BE2C (cell line): ENCODE measurements at regions not wholly inside any gene's neighbourhood (a gene's known extent, or its start where the extent isn't known, plus 50 kb on each side); places are given as distances from the start of the nearest gene placed in this dataset.

ENCODE experiments used
- DNase-seq: peaks from one replicate; pipeline ENCODE4 v3.0.0-alpha.2; 2020
- H3K27me3 ChIP-seq: fragments of 250-450 bp; sonication (Bioruptor Pico); 2 replicates; pipeline ENCODE4 v1.5.1; 2020; ENCODE audit warnings: mild to moderate bottlenecking
- H3K36me3 ChIP-seq: fragments of 250-450 bp; sonication (Bioruptor Pico); 2 replicates; pipeline ENCODE4 v1.5.1; 2020; ENCODE audit warnings: mild to moderate bottlenecking
- H3K4me1 ChIP-seq: fragments of 250-450 bp; sonication (Bioruptor Pico); 2 replicates; pipeline ENCODE4 v1.5.1; 2020
- H3K4me3 ChIP-seq: 2 replicates; pipeline ENCODE4 v1.5.1; 2011; ENCODE audit warnings: low read depth, low read length
- H3K9me3 ChIP-seq: fragments of 250-450 bp; sonication (Bioruptor Pico); 2 replicates; pipeline ENCODE4 v1.5.1; 2020
- TF ChIP-seq, protein P1 (sequence below): IDR thresholded peaks from 2 replicates; pipeline ENCODE4 v1.5.1; 2012; ENCODE audit warnings: mild to moderate bottlenecking, low read depth, low read length

DNA sequence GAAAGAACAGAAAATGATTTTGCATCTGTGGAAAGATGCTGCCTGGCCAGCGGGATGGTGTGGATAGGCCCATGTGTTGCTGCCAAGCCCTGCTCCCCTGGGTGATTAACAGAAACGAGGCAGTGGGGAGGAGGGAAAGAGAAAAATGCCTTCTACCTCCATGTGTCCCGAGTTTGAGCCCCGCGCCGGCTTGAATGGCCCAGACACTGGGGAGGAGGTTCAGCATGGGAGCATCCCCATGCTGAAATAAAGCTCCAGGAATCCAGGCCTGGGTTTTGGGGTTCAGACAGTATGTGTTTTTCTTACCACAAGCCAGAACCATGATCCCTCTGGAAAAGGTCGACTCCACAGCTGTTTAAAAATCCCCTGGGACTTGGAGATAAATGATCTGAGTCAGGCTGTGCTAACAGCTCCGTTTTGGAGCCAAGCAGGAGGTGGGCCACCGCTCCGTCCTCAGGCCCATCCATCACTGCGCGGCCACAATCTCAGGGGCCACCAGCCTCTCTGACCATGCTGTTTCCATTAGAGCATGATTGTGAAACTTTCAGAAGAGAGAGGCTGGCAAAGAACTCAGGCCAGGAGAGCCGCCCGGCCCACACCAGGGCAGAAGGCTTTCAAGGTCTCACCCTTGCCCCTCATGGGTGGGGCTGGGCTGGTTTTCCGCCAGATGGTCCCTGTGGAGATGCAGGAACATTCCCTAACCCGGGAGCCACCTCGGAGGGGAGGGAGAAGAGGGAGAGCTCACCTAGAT is 299.7 kb downstream of the ZEB1 start:
- H3K27me3 ChIP-seq, result no peaks in the 10 kb centered on the region
- no peak overlapping the region for H3K4me3 ChIP-seq
- TF ChIP-seq, protein P1, sequence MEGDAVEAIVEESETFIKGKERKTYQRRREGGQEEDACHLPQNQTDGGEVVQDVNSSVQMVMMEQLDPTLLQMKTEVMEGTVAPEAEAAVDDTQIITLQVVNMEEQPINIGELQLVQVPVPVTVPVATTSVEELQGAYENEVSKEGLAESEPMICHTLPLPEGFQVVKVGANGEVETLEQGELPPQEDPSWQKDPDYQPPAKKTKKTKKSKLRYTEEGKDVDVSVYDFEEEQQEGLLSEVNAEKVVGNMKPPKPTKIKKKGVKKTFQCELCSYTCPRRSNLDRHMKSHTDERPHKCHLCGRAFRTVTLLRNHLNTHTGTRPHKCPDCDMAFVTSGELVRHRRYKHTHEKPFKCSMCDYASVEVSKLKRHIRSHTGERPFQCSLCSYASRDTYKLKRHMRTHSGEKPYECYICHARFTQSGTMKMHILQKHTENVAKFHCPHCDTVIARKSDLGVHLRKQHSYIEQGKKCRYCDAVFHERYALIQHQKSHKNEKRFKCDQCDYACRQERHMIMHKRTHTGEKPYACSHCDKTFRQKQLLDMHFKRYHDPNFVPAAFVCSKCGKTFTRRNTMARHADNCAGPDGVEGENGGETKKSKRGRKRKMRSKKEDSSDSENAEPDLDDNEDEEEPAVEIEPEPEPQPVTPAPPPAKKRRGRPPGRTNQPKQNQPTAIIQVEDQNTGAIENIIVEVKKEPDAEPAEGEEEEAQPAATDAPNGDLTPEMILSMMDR, result no peak
- no peaks in the 10 kb centered on the region for H3K9me3 ChIP-seq
- H3K36me3 ChIP-seq, result no peaks in the 10 kb centered on the region
- DNase-seq, result peak; percentile 37
- H3K4me1 ChIP-seq, result peaks cover 12% of the 10 kb centered on the region

DNA sequence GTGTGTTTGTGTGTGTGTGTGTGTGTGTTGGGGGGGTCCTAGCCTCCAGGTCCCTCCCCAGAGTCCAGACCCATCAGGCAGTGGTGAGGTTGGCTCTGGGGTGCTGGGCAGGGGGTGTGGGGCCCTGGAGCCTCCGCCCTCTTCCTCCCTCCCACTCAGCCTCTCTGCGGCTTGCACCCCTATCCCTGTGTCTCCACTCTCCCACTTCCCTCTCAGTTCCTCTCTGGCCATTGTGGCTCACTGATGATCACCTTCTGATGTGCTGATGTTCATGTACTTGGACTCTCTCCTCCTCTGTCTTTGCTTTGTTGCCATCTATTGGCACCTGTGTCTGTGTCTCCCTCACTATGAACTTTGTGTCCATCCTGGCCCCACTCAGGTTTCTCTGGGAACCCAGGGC is 298.7 kb downstream of the ZEB1 start:
- H3K4me1 ChIP-seq, result peaks cover 12% of the 10 kb centered on the region
- no peak for DNase-seq
- TF ChIP-seq, protein P1, result no peak
- H3K27me3 ChIP-seq, result no peaks in the 10 kb centered on the region
- no peak overlapping the region for H3K4me3 ChIP-seq
- no peaks in the 10 kb centered on the region for H3K9me3 ChIP-seq
- H3K36me3 ChIP-seq, result no peaks in the 10 kb centered on the region

DNA sequence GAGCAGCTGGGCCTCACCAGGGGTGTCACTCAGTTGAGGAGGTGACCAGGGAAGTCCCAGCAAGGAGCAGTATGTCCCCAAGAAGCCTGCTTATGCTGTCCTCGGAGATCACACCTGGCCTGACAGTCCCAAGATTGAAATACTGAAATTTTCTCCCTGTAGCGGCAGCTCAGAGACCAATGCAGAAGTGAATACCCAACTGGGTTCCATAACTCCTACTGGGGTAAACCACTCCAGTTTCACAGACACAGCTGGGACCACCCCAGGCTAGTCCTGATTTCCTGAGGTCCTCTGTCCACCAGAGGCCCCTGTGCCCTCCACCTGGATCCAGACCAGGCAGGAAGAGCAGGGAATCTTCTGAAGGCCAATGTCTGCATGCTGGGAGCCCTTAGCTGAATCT is 298.1 kb downstream of the ZEB1 start:
- no peak for DNase-seq
- H3K4me3 ChIP-seq, result no peak overlapping the region
- TF ChIP-seq, protein P1, result no peak

DNA sequence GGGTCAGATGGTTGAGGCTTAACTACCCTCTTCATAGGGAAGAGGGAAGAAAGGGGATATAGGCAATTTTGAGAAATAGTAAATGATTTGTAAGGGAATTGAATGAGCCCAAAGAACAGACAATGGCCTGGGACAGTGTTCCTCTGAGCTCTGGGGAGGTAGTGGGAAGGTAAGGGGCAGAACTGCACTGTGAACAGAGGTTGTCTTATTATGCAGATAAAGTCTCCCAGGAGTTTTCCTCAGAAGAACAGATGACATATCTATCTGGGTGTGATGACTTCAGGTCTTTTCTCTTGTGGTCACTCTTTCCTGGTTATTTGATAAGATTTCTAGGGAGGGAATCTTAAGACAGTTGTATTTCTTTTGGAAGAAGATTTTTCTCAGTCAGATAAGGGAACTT is 296.1 kb downstream of the ZEB1 start:
- DNase-seq, result no peak
- TF ChIP-seq, protein P1, result no peak
- Histone ChIP-seq H3K36me3 (no peaks in the 10 kb centered on the region), H3K9me3 (no peaks in the 10 kb centered on the region), H3K27me3 (no peaks in the 10 kb centered on the region), H3K4me3 (no peak overlapping the region), H3K4me1 (peaks cover 16% of the 10 kb centered on the region)

More for the DNA sequence above, 298.1 kb downstream of the ZEB1 start:
- Histone ChIP-seq H3K36me3 (no peaks in the 10 kb centered on the region), H3K4me1 (peaks cover 12% of the 10 kb centered on the region), H3K9me3 (no peaks in the 10 kb centered on the region), H3K27me3 (no peaks in the 10 kb centered on the region)

DNA sequence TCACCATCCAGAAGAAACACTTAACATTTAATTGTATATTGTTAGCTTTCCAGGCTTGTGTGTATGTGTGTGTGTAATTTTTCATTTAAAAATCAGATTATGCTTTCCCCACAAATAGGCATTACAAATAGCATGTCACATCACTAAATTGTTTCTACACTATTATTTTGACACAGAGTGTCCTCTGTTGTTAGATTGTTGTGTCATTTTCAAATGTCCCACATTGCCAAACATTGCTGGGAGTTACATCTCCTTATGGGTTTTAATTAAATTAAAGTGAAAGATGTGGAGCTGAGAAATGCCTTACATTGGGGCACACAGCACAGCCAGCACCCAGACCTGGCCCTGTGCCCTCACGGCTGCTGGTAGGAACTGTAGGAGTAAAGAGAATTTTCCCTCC is 295.6 kb downstream of the ZEB1 start:
- Histone ChIP-seq H3K4me1 (peaks cover 16% of the 10 kb centered on the region), H3K4me3 (no peak overlapping the region), H3K27me3 (no peaks in the 10 kb centered on the region), H3K36me3 (no peaks in the 10 kb centered on the region), H3K9me3 (no peaks in the 10 kb centered on the region)
- no peak for DNase-seq
- TF ChIP-seq, protein P1, result no peak

DNA sequence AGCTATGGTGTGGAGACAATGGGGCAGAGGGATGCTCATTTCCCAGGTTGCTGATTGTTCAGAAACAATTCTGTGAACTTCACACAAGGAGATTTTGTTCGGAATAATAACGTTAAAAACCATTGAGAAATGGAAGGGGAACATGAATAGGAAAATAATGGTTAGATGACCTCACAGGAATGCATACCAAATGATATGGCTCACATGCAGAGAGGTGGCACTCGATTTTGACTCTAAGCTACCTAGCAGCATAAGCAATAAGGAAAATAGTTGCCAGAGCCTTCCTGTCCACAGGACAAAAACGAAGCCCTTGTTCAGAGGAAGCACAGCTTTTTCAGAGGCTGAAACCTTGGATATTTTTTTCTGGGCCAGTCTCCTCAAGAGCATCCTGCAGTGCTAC is 293.1 kb downstream of the ZEB1 start:
- DNase-seq, result no peak
- TF ChIP-seq, protein P1, result no peak
- no peaks in the 10 kb centered on the region for H3K36me3 ChIP-seq
- no peaks in the 10 kb centered on the region for H3K27me3 ChIP-seq
- no peak overlapping the region for H3K4me3 ChIP-seq
- H3K9me3 ChIP-seq, result no peaks in the 10 kb centered on the region
- H3K4me1 ChIP-seq, result 0 out of 2 replicates have a peak, but pooled peaks cover 3% of the 10 kb centered on the region
